Right ventricle myocardium inferior (tissue), 1 donor: ENCODE measurements at regions not wholly inside any gene's neighbourhood (a gene's known extent, or its start where the extent isn't known, plus 50 kb on each side); places are given as distances from the start of the nearest gene placed in this dataset.
"Not testable (repeated sequence)": the region's sequence is repeated elsewhere in the genome, so short reads cannot be mapped to it uniquely, and the experiment has no call there.

Source experiments
- ATAC-seq: fragments of 200-7000 bp; cut with Tn5 transposase; one replicate; pipeline ENCODE4 v1.9.1; 2020; ENCODE audit warnings: mild to moderate bottlenecking, moderate library complexity
- DNase-seq: peaks from one replicate; pipeline ENCODE4 v3.0.0; 2021; ENCODE audit errors: missing footprints
- intact Hi-C: fragments of 100-400 bp; cut with DNase I; formaldehyde crosslinking; loops from one replicate; pipeline ENCODE4 v1.11.0; 2022
- donor health status: DM: no; HTN: yes; CAD: no; lungs with severe emphysema.

DNA sequence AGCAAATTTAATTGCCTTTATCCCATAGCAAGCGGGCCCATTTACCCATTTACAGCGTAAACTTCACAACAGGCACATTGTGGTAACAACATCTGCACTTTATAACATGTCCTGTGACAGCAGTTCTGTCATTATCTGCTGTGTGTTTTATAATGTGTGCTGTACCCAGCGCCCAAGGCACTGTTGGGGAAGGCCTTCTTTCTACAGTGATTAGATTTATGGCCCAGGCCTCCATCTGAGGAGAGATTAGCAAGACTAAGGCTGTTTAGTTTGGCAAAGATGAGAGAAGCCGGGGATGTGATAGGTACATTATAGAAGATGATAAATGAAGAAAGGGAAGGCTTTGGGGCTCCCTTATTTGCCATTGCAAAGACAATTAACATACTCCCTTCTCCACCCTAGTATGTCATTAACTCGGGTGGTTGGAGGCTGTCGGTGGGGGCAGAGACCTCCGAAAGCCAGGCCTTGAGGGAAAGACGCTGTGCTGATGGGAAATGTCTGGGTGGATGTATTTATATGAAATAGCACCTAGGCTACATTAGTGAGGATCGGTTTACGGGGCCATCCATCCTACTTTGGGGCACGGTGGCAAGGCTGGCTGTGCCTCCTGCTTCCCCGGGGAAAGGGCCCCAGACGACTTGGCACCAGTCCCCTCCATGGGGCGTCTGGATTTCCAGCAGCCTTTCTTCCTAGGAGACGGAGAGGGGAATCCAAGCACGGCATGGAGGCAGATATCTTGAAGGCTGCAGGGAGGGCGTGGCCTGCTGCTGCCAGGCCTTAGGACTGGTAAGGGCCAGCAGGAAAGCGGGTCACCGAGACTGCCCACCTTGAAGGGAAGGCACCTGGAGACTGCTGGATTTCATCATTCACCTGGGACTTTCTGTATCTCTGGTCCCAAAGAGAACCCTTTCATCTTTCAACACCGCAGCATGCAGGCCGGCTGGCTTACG lies 64.3 kb upstream of the PTCH1 start:
- intact Hi-C loops = no loop called here
- DNase-seq (no peak), ATAC-seq (no peak)

DNA sequence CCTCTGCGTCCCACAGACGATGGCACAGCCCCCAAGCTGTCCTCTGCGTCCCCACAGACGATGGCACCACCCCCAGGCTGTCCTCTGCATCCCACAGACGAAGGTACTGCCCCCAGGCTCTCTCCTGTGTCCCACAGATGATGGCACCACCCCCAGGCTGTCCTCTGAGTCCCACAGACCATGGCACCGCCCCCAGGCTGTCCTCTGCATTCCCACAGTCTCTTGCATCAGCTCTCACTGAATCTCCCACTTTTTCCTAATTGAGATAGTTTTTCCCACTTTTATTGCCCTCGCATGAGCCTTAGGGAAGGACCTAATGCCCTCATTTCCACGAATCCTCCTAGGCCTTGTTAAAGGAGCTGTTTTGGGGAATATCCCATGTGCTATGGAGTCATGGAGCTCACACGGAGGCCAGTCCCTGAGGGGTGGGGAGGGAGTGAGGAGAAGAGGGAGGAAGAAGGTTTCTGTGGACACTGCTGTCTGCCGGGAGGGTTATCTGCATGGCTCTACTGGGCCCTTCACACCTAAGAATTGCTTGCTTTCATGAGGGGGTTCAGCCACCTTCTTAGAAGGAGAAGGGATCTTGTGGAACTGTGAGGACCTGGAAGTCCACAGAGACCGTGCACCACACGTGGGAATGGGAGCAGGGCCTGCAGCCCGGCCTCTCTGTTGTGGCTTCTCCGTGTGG lies 58.2 kb upstream of the PTCH1 start:
- ATAC-seq (no peak), DNase-seq (no peak)
- intact Hi-C loops = no loop called here

DNA sequence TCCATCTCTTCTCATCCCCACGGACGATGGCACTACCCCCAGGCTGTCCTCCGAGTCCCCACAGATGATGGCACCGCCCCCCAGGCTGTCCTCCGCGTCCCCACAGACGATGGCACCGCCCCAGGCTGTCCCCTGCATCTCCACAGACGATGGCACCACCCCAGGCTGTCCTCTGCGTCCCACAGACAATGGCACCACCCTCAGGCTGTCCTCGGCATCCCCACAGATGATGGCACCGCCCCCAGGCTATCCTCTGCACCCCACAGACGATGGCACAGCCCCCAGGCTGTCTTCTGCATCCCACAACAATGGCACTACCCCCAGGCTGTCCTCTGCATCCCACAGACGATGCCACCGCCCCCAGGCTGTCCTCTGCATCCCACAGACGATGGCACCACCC lies 57.4 kb upstream of the PTCH1 start:
- DNase-seq (no peak), ATAC-seq (no peak)
- intact Hi-C loops = no loop called here

DNA sequence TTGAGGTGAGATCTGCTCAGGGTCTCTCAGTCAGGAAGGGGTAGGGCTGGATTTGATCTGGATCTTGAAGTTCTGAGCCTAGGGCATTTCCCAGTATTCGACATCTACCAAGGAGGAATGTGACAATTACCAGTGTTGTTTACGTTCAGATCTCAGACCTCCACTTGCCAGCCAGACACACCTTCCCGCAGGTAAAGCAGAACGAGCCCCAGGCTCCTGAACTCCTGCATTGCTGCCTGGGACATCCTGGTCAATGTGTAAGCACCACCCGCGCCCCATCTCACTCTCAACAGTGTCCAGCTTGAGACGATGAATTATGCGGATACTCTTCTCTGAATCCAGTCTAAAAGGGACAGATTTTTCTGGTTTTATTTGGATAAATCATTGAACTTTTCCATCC lies 56.7 kb upstream of the PTCH1 start:
- DNase-seq (no peak), ATAC-seq (no peak)
- intact Hi-C loops = no loop called here

DNA sequence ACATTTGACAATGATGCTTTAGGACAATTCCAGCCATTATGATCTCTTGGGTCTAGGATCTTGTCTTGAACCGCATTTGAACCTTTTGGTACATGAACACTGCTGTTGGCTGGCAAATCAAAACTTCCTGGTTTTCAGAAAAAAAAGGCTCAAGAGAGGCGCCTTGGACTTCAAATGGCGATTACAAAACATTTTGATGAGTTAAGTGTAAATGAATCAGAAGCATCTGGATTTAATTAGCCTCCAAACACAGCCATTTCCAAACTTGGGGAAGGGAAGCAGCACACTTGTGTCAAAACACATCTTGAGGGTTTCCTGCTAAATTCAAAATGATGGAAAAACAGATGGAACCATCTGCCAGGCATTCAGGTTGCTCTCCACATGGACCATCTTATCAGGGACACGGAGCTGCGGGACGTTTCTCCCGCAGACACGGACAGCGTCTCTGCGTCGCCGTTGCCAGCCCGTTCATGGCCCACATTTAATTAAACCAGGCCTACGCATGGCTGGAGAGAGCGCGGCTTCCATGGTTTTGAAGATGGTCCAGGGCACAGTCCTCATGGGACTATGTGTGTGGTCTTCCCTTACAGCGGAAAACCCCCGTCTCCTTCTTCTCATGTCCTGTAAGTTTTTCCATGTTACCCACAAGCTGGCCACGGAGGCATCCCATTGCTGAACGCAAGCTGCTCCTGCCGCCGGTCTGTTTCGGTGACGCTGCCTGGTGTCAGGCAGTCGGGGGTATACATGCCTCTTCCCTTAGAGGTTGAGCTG lies 55.8 kb upstream of the PTCH1 start:
- no peak for DNase-seq
- peak; percentile 49 for ATAC-seq
- intact Hi-C loops = no loop called here

DNA sequence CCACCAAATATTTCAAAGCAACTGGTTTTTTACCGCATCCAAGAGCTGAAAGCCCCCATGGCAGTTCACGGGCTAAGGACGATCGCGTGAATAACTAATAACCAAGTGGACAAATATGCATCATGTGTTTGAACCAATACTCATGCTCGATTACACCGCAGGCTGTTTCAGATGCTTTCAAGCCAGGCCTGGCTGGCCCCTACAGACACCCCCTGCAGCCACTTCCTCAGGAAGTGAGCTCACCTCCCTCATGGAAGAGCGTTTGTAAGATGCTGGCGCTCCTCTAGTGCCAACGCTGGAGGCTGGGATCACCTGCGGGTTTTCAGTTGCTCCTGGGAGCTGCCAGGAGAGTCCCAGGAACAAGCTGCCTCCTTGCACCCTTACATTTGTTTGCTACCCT lies 53.9 kb upstream of the PTCH1 start:
- intact Hi-C loops = no loop called here
- DNase-seq = no peak
- ATAC-seq = no peak

DNA sequence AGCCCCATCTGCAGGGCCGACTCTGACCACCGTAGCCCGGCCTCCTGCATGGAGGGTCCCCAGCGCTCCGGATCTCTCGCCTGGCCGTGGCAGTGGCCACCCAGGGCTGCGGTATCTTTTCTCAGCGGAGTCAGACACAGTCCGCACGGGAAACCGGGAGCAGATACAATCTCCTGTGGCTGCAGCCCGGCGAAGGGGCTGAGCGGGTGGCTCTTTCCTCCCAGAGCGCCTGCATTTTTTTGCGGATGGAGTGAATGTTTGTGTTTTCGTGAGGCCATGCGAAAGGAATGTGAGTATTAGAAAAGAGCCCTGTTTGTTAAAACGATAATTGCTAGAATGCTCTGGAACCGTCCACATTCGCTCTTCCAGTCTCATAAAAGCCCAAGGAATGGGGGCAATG lies 53.4 kb upstream of the PTCH1 start:
- intact Hi-C loops = no loop called here
- ATAC-seq = no peak
- no peak for DNase-seq

DNA sequence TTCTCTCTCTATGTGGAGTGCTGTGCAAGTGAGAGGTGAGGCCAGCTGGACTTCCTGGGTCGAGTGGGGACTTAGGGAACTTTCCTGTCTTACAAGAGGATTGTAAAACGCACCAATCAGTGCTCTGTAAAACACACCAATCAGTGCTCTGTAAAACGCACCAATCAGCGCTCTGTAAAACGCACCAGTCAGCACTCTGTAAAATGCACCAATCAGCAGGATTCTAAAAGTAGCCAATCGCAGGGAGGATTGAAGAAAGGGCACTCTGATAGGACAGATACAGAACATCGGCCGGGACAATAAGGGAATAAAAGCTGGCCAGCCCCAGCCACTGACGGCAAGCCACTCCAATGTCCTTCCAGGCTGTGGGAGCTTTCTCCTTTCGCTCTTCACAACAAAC lies 52.0 kb upstream of the PTCH1 start:
- intact Hi-C loops, ATAC-seq, DNase-seq: not testable (repeated sequence)
